Activated CD4-positive, alpha-beta memory T cell treated with anti-CD3 and anti-CD28 coated beads, Interleukin-2, amount 10 ng/mL, durations not matched to agents 7 days and 5 days (primary cell): ENCODE measurements at regions not wholly inside any gene's neighbourhood (a gene's known extent, or its start where the extent isn't known, plus 50 kb on each side); places are given as distances from the start of the nearest gene placed in this dataset.

Source experiments
- CTCF ChIA-PET: fragments of 350-600 bp; sonication (Branson Sonifier 250); formaldehyde crosslinking; loops from one replicate; lab custom pipeline; 2021; ENCODE audit warnings: antibody characterized with exemption, inconsistent platforms; lab: Charles Lee
- POLR2A ChIA-PET: fragments of 350-600 bp; sonication (Branson Sonifier 250); formaldehyde crosslinking; loops from one replicate; lab custom pipeline; 2021; ENCODE audit warnings: antibody characterized with exemption; lab: Charles Lee
- DNase-seq: peaks from one replicate; pipeline ENCODE4 v3.0.0-alpha.2; 2020
- H3K27ac Mint-ChIP-seq: one replicate; pipeline ENCODE4 v1.8.0; 2021; ENCODE audit warnings: mild to moderate bottlenecking, mixed read lengths
- H3K27me3 Mint-ChIP-seq: one replicate; pipeline ENCODE4 v1.8.0; 2021; ENCODE audit warnings: mixed read lengths
- H3K36me3 Mint-ChIP-seq: one replicate; pipeline ENCODE4 v1.8.0; 2021; ENCODE audit warnings: low read depth, mixed read lengths
- H3K4me1 Mint-ChIP-seq: one replicate; pipeline ENCODE4 v1.8.0; 2021; ENCODE audit warnings: mixed read lengths
- H3K4me3 Mint-ChIP-seq: one replicate; pipeline ENCODE4 v1.8.0; 2021; ENCODE audit warnings: mild to moderate bottlenecking, mixed read lengths
- H3K9me3 Mint-ChIP-seq: one replicate; pipeline ENCODE4 v1.8.0; 2021; ENCODE audit warnings: mixed read lengths

- Mint-ChIP-seq H3K36me3 (no peaks in the 10 kb centered on the region), H3K9me3 (peaks cover 2% of the 10 kb centered on the region), H3K27ac (no peak overlapping the region), H3K4me1 (no peaks in the 10 kb centered on the region), H3K27me3 (no peaks in the 10 kb centered on the region), H3K4me3 (no peak overlapping the region)
- POLR2A ChIA-PET: no interaction called here
- CTCF ChIA-PET: no interaction called here
- no peak for DNase-seq
Observed at GRCh38 chr21:24658026-24658425, 949.3 kb downstream of the MRPL39 start.

GRCh38 chr21:24649691-24650090 is 957.6 kb downstream of the MRPL39 start:
- ChIA-PET POLR2A (no interaction called here), CTCF (no interaction called here)
- DNase-seq: no peak
- Mint-ChIP-seq H3K27me3 (no peaks in the 10 kb centered on the region), H3K9me3 (peaks cover 2% of the 10 kb centered on the region), H3K4me1 (no peaks in the 10 kb centered on the region), H3K27ac (no peak overlapping the region), H3K36me3 (no peaks in the 10 kb centered on the region), H3K4me3 (no peak overlapping the region)

- no peak overlapping the region for H3K27ac Mint-ChIP-seq
- DNase-seq: no peak
- H3K9me3 Mint-ChIP-seq: no peaks in the 10 kb centered on the region
- H3K4me1 Mint-ChIP-seq: no peaks in the 10 kb centered on the region
- ChIA-PET CTCF (no interaction called here), POLR2A (no interaction called here)
- no peaks in the 10 kb centered on the region for H3K36me3 Mint-ChIP-seq
- H3K27me3 Mint-ChIP-seq: no peaks in the 10 kb centered on the region
- no peak overlapping the region for H3K4me3 Mint-ChIP-seq
Observed at GRCh38 chr21:24636696-24637095, 970.6 kb downstream of the MRPL39 start.

DNA sequence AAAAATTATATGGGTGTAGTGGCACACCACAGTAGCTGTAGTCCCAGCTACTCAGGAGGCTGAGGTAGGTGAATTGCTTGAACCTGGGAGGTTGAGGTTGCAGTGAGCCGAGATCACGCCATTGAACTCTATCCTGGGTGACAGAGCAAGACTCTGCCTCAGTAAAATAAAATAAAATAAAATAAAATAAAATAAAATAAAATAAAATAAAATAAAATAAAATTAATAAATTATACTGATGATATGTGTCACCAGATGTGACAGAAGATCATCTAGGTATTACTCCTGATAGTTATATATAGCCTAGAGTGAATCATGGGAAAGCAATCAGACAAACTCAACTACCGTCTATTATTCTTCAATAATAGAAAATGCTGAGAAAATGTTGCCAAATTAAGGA is 972.5 kb downstream of the MRPL39 start:
- Mint-ChIP-seq H3K4me3 (no peak overlapping the region), H3K27ac (no peak overlapping the region), H3K4me1 (no peaks in the 10 kb centered on the region), H3K27me3 (no peaks in the 10 kb centered on the region), H3K36me3 (no peaks in the 10 kb centered on the region), H3K9me3 (no peaks in the 10 kb centered on the region)
- POLR2A ChIA-PET: no interaction called here
- CTCF ChIA-PET: no interaction called here
- DNase-seq: no peak

GRCh38 chr21:24628536-24628935 is 978.7 kb downstream of the MRPL39 start:
- Mint-ChIP-seq H3K27me3 (no peaks in the 10 kb centered on the region), H3K36me3 (no peaks in the 10 kb centered on the region), H3K4me3 (no peak overlapping the region), H3K4me1 (no peaks in the 10 kb centered on the region), H3K27ac (no peak overlapping the region), H3K9me3 (peaks cover 2% of the 10 kb centered on the region)
- ChIA-PET POLR2A (no interaction called here), CTCF (no interaction called here)
- no peak for DNase-seq

DNA sequence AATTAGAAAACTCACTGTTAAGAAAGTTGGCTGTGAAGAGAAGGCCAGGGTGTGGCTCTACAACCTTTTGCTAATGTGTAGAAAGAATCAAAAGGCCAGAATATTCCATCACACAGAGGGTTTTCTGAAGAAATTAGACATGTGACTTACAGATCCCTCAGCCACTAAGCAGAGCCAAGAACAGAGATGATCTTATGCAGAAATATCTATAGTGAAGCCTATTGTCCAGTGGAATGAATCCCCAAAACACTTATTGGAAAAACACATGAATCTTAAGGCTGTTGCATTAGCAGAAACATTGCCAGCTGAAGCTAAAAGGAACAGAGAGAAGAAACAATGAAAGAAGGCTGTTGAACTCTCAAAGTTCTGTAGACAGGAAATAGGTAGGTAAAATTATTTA is 979.2 kb downstream of the MRPL39 start:
- CTCF ChIA-PET: no interaction called here
- POLR2A ChIA-PET: no interaction called here

GRCh38 chr21:24617819-24618218 is 989.5 kb downstream of the MRPL39 start:
- ChIA-PET CTCF (no interaction called here), POLR2A (no interaction called here)
- no peaks in the 10 kb centered on the region for H3K4me1 Mint-ChIP-seq
- H3K27ac Mint-ChIP-seq: no peak overlapping the region
- no peaks in the 10 kb centered on the region for H3K36me3 Mint-ChIP-seq
- peaks cover 8% of the 10 kb centered on the region for H3K9me3 Mint-ChIP-seq
- DNase-seq: no peak
- no peaks in the 10 kb centered on the region for H3K27me3 Mint-ChIP-seq
- H3K4me3 Mint-ChIP-seq: no peak overlapping the region

More for the DNA sequence above, 979.2 kb downstream of the MRPL39 start:
- no peak for DNase-seq
- Mint-ChIP-seq H3K27ac (no peak overlapping the region), H3K9me3 (peaks cover 2% of the 10 kb centered on the region), H3K4me1 (no peaks in the 10 kb centered on the region), H3K36me3 (no peaks in the 10 kb centered on the region), H3K4me3 (no peak overlapping the region), H3K27me3 (no peaks in the 10 kb centered on the region)

- ChIA-PET POLR2A (no interaction called here), CTCF (no interaction called here)
- Mint-ChIP-seq H3K27ac (no peak overlapping the region), H3K4me3 (no peak overlapping the region), H3K4me1 (no peaks in the 10 kb centered on the region), H3K9me3 (peaks cover 4% of the 10 kb centered on the region), H3K27me3 (no peaks in the 10 kb centered on the region), H3K36me3 (no peaks in the 10 kb centered on the region)
- DNase-seq: no peak
Observed at GRCh38 chr21:24594082-24594481, 1013.2 kb downstream of the MRPL39 start.

- POLR2A ChIA-PET: no interaction called here
- no peaks in the 10 kb centered on the region for H3K27me3 Mint-ChIP-seq
- no peak overlapping the region for H3K4me3 Mint-ChIP-seq
- H3K36me3 Mint-ChIP-seq: no peaks in the 10 kb centered on the region
- CTCF ChIA-PET: no interaction called here
- H3K9me3 Mint-ChIP-seq: peaks cover 5% of the 10 kb centered on the region
- no peaks in the 10 kb centered on the region for H3K4me1 Mint-ChIP-seq
- no peak overlapping the region for H3K27ac Mint-ChIP-seq
- DNase-seq: no peak
Observed at GRCh38 chr21:24590261-24590660, 1017.0 kb downstream of the MRPL39 start.

DNA sequence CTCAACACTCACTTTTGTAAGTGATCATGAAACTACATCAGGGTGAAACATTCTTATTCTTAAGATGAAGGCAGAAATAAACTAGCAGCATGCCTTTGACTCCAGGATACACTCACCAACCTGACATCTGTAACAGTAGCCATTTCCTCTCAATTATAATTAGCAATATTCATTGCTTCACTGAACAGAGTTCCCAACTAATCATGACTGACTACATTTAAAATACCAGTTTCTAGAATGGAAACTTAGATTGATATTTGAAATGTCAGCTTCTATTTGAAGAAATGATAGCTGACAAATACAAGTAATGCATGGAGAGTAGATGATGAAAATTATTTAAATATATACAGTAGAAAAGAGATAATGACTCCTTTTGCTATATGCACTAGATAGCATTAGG is 1023.8 kb downstream of the MRPL39 start:
- H3K4me3 Mint-ChIP-seq: no peak overlapping the region
- CTCF ChIA-PET: no interaction called here
- POLR2A ChIA-PET: no interaction called here
- no peak for DNase-seq
- no peaks in the 10 kb centered on the region for H3K36me3 Mint-ChIP-seq
- no peaks in the 10 kb centered on the region for H3K4me1 Mint-ChIP-seq
- H3K9me3 Mint-ChIP-seq: peaks cover 5% of the 10 kb centered on the region
- H3K27ac Mint-ChIP-seq: no peak overlapping the region
- H3K27me3 Mint-ChIP-seq: no peaks in the 10 kb centered on the region

GRCh38 chr21:24577301-24577700 is 1030.0 kb downstream of the MRPL39 start:
- Mint-ChIP-seq H3K9me3 (no peaks in the 10 kb centered on the region), H3K27me3 (no peaks in the 10 kb centered on the region), H3K36me3 (no peaks in the 10 kb centered on the region), H3K4me1 (no peaks in the 10 kb centered on the region), H3K4me3 (no peak overlapping the region), H3K27ac (no peak overlapping the region)
- no peak for DNase-seq
- POLR2A ChIA-PET: no interaction called here
- CTCF ChIA-PET: no interaction called here

DNA sequence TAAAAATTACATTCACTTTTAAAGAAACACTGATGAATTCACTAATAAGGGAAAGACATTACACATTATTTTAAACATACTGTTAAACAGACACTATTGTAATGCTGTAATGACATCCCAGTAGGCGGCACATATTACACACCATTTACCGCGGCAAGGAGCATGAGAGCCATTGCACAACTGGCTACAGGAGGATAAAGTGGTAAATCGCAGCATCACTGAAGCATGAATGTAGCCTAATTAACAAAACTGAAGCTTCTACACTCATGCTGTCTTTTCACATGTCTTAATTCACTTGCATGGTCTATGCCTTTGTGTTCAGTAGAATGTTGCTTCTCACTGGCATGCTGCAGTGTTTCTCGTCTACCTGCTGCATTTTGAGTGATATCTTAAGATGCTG is 1046.0 kb downstream of the MRPL39 start:
- POLR2A ChIA-PET: no interaction called here
- no peak overlapping the region for H3K4me3 Mint-ChIP-seq

DNA sequence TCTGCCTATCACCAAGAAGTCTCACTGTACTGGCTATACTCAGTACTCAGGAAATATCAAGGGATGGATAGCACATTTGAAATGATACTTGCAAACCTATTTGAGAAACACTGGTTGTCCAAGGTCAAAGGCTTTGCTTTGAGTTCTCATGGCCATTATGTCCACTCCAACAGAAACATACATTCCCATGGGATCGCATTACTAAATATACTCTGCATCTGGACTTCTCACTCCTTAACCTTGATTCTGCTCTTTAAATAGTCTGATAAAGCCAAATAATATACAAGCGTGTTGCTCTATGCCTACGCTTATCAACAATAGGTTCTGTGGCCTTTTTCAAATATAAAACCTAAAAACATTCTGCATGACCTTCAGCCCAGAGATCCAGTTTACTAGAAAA is 1054.8 kb downstream of the MRPL39 start:
- CTCF ChIA-PET: no interaction called here
- no peak overlapping the region for H3K27ac Mint-ChIP-seq

More for the DNA sequence above, 1046.0 kb downstream of the MRPL39 start:
- no peak overlapping the region for H3K27ac Mint-ChIP-seq
- no peak for DNase-seq
- H3K36me3 Mint-ChIP-seq: no peaks in the 10 kb centered on the region
- no peaks in the 10 kb centered on the region for H3K27me3 Mint-ChIP-seq
- H3K9me3 Mint-ChIP-seq: peaks cover 12% of the 10 kb centered on the region
- no peaks in the 10 kb centered on the region for H3K4me1 Mint-ChIP-seq
- CTCF ChIA-PET: no interaction called here

GRCh38 chr21:24545807-24546361 is 1061.4 kb downstream of the MRPL39 start:
- CTCF ChIA-PET: no interaction called here
- Mint-ChIP-seq H3K9me3 (no peaks in the 10 kb centered on the region), H3K36me3 (no peaks in the 10 kb centered on the region), H3K4me3 (no peak overlapping the region), H3K27me3 (no peaks in the 10 kb centered on the region), H3K4me1 (no peaks in the 10 kb centered on the region), H3K27ac (no peak overlapping the region)
- DNase-seq: no peak
- POLR2A ChIA-PET: no interaction called here

More for the DNA sequence above, 1054.8 kb downstream of the MRPL39 start:
- Mint-ChIP-seq H3K9me3 (peaks cover 11% of the 10 kb centered on the region), H3K27me3 (no peaks in the 10 kb centered on the region), H3K4me1 (no peaks in the 10 kb centered on the region), H3K4me3 (no peak overlapping the region), H3K36me3 (no peaks in the 10 kb centered on the region)
- POLR2A ChIA-PET: no interaction called here
- DNase-seq: no peak
